Stimulated activated CD4-positive, alpha-beta T cell treated with anti-CD3 and anti-CD28 coated beads, Interleukin-1b, Interleukin-23, amount 100 ng/mL, for 48 hours (primary cell): ENCODE measurements at regions not wholly inside any gene's neighbourhood (a gene's known extent, or its start where the extent isn't known, plus 50 kb on each side); places are given as distances from the start of the nearest gene placed in this dataset.

Experiments used
- DNase-seq: peaks from one replicate; pipeline ENCODE4 v3.0.0-alpha.2; 2020

GRCh38 chr15:91476861-91477260, 376.6 kb upstream of the SLCO3A1 start:
- no peak for DNase-seq

GRCh38 chr15:91478717-91479191, 374.8 kb upstream of the SLCO3A1 start:
- no peak for DNase-seq

GRCh38 chr15:91480426-91480825, 373.1 kb upstream of the SLCO3A1 start:
- no peak for DNase-seq

DNA sequence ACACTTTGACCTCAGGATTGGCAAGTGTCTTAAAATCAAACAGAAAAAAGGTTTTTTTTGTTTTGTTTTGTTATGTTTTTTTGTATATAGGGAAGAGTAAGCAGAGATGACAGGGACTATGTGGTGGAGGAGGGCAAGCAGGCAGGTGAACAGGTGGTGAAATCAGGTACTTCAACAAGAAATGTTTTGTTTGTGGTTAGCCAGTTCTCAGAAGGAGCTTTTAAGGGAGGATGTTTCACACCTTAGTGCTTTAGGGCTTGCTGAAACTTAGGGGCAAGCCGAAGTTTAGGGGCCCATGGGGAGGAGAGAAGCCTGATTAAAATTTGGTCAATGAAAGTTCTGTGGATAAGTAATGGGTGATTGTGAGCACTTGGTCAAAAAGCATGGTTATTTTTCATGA, 370.7 kb upstream of the SLCO3A1 start:
- DNase-seq = no peak

DNA sequence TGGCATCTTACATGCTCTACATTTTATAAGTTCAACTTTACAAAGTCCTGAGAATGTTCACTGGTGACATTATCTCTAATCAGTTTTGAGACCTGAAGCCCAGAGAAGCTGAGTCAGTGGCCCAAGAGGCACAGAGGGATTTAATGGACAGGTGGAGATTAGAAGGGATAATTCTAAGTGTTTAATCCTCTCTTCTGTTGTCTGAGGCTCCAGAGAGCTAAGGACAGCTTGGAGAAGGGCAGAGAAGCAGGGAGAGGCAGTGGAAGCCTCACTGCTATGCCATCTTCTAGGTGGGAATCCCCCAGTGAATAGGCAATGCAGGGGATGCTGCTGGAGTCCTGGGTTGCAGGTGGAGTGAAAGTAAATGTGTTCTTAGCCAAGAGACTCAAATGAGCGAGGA, 369.4 kb upstream of the SLCO3A1 start:
- DNase-seq = no peak

DNA sequence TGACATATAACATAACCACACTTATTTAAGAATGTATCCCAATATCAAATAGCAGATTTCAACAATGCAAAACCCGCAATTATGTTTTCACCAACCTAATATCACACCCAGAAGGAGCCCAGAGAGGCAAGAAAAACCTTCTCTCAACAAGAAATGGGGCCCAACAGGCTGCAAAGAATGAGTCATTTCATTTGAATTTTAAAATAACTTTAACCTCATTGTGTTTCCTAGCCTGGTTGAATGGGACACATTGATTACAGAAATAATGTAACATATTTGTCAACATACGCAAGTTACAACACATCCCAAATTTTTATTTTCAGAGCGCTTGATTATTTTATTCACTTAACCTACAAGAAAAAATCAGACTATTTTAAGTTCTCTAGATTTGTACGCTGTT, 365.1 kb upstream of the SLCO3A1 start:
- DNase-seq = no peak

- no peak for DNase-seq
Measured at GRCh38 chr15:91490211-91490610, 363.3 kb upstream of the SLCO3A1 start.

DNA sequence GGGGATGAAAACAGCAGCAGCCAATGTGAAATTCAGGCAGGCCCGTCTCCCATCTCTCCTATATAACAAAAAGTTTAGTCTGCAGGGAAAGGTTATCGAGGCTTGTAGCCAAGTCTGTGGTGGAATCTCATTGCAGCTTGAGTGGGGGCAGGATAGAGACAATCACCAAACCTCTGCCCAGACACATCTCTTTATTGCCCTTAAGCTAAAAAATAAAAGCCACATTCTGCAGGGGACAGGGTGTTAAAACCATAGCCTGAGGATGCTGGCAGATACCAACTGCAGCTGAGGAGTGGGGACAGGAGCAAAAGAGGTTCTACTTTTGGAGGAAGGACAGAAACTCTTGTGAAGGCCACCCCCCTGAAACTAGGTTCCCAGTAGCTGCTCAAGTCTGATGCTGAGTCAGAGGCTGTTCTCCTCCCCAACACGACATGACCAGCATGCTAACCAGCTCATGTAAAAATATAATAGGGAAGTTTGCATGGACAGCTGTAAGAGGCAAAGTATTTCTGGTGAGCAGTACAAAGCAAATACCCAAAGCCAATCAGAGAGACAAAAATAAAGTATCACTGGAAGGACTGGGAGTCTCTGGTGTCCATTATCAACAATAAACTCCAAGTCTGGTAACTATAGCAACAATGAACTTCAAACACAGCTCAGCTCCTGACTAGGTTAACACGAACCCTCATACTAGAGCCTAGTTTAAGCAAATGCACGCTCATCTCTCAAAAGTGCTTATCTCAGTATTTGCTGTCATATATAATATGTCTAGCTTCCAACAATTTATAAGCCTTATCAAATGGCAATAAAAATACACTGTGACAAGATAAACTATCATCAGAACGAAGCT, 362.2 kb upstream of the SLCO3A1 start:
- DNase-seq = no peak

DNA sequence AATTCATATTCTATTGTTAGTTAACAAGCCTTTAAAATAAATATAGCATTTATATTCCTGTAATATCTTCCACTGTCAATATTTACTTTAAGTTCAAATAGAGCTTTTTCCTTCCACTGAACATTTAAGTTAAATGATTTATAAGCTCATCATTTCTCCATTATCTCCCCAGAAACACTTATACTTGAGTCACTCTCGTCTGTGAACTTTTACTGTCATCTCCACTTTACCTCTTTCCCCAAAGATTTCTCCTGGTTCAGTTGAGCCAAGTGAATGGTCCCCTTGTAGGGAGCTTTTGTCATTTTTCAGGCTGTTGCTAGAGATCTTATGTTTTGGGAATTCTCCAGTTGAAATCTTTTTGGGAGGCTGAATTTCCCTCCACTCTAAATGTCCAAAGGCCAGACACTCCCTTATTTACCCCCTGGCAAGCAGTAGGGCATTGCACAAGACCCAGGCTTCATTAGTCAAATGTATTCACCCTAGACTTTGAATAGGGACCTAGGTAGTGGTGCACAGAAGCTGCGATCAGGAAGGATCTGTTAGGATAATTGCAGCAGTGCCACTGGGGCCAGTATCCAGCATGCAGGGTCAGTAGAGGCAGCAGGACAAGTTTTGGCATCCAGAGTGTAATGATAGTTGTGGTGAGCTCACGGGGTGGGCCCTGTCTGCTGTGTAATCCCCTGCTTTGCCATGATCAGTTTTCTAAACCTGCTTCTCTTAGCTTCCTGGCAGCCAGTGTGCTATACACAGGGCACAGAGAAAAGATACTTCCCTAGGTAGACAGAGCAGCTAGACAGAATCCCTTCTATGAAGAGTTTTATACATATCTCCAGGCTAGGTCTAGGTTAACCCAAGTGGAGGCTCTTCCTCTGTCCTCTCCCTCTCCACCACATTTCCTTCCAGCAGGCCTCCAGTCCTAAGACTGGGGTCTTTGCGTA, 356.5 kb upstream of the SLCO3A1 start:
- DNase-seq = no peak

- no peak for DNase-seq
Measured at GRCh38 chr15:91498046-91498748, 355.3 kb upstream of the SLCO3A1 start.

- no peak for DNase-seq
Measured at GRCh38 chr15:91498749-91499062, 354.8 kb upstream of the SLCO3A1 start.

GRCh38 chr15:91499774-91500383, 353.6 kb upstream of the SLCO3A1 start:
- no peak for DNase-seq

DNA sequence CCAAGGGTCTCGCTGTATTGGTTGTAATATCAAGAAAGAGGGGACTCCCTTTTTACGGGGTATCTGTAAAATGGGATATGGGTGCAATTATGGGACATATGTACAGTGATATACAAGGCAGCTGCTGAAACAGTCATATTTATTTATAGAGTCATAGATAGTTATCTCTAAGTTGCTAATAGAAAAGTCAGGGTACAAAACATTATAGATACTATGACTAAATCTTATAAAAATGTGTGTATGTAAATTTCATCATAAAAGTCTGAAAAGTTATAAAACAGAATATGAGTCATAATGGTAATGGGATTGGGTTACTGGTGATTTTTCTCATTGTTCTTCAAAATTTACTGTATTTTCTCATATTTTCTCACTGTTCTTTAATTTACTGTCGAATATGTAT, 344.9 kb upstream of the SLCO3A1 start:
- DNase-seq = no peak

DNA sequence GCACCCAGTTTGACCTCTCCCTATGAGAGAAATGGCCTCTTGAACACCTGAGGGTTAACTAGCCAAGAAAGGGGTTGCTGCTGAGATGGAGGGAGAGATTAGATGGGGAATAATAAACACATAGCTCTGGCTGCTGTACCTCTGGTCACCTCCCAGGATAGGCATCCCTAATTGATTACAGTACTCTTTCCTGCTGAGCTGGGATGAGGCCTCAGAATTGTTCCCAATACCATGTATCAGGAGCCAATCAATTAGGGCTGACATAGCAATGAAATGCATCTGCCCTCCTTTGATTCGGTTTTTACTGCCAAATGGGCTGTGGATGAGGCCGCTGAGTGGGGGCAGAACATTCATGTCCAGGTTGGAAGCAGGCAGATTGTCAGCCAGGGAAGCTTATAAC, 339.4 kb upstream of the SLCO3A1 start:
- DNase-seq = no peak

- DNase-seq = no peak
Measured at GRCh38 chr15:91515188-91515754, 338.2 kb upstream of the SLCO3A1 start.

DNA sequence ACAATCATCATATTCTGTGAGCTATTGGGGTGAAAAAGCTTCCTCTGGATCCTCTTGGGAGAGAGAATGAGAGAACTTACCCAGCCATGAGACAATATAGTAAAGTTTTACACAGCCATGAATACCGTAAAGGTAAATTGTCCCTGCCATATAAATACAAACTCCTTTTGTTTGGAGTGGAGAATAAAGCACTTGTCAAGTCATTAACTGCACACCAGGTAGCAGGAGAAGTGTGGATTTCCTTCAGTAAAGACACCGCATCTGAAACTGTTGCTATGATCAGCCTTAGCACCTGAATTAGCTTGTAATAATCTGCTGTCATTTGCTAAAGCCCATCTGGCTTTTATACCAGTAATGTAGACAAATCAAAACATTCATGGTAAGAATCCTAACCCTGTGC, 336.6 kb upstream of the SLCO3A1 start:
- DNase-seq = no peak

- no peak for DNase-seq
Measured at GRCh38 chr15:91517491-91518200, 335.9 kb upstream of the SLCO3A1 start.

GRCh38 chr15:91520850-91521249, 332.7 kb upstream of the SLCO3A1 start:
- no peak for DNase-seq

DNA sequence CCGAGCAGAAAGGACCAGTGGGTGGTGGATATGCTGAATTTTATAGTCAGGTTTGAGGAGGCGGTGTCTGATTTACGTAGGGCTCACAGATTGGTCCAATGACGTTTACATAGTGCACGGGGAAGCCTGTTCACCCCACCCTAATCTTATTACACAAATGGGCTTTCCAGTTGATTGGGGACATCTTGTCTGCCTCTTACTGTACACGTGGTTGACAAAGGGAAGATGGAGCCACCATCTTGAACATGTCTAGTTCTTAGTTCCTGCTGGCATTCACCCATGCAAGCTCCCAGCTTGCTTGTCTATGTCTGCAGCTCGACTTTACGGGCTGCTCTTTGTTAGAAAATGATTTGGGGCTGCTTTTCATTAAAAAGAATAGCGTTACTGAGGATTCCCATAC, 332.0 kb upstream of the SLCO3A1 start:
- DNase-seq = no peak

DNA sequence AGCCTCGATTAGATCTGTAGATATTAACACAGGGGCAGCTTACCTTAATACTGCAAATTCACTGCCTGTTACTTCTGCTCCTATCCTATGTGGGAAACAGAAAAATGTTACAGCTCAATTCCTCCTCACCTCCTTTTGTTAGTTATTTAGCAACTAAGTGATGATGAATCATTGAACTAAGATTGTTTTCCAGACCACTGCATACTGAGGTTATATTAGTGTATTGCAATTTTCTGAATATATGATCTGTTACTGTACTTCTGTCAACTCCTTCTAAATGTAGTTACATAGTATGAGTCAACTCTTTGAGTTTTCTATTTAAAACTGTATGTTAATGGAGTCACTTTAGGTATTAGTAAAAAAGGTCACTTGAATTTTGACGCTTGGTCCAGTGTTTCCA, 331.5 kb upstream of the SLCO3A1 start:
- DNase-seq = no peak

DNA sequence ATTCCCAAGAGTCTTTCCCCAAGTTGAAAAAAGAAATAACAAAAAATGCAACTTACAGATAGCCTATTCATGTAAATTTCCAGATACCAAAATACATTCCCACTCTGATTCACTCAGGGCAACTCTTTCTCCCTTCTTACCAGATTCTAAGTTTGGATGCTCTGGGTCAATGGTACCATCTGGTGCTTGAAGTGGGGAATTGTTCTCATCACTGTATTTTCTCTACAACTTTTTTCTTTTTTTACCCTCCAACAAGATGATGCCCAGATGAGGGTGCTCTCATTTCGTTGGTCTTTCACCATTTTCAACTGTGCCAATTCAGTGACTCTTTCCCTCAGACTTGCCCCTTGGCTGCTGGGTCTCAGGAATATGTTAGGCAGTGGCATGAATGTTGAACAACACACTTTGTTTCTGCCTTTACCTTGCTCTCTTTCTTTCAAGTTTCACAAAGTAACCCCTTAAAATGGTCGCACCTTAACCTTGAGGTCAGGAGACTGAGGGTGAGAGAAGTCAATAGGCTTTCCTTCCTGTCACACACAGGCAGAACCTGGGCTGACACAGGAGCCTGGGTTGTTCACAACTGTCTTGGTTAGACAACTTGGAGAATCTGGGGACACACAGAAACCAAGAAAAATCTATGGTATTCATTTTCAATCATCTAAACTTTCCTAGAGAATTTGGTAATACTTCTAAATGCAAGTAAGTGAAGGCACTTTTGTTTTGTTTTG, 330.7 kb upstream of the SLCO3A1 start:
- DNase-seq = no peak
